Mammary epithelial cell (primary cell): ENCODE measurements at regions not wholly inside any gene's neighbourhood (a gene's known extent, or its start where the extent isn't known, plus 50 kb on each side); places are given as distances from the start of the nearest gene placed in this dataset.

Experiments
- EZH2 ChIP-seq: IDR thresholded peaks from 2 replicates; pipeline ENCODE4 v1.6.1; 2012; ENCODE audit warnings: low read length, inconsistent platforms, borderline replicate concordance
- TF ChIP-seq, protein P1 (sequence below), 2 donors: IDR thresholded peaks in 1 of 2; conservative IDR thresholded peaks in 1 of 2; 2 replicates each; pipeline ENCODE4 v1.5.1; 2011 to 2012; ENCODE audit warnings: inconsistent platforms in 2 of 2, low read length in 2 of 2, mild to moderate bottlenecking in 2 of 2, control low read depth in 1 of 2, low read depth in 1 of 2; ENCODE audit not compliant: insufficient read depth in 1 of 2; ENCODE audit errors: extremely low read depth in 1 of 2

DNA sequence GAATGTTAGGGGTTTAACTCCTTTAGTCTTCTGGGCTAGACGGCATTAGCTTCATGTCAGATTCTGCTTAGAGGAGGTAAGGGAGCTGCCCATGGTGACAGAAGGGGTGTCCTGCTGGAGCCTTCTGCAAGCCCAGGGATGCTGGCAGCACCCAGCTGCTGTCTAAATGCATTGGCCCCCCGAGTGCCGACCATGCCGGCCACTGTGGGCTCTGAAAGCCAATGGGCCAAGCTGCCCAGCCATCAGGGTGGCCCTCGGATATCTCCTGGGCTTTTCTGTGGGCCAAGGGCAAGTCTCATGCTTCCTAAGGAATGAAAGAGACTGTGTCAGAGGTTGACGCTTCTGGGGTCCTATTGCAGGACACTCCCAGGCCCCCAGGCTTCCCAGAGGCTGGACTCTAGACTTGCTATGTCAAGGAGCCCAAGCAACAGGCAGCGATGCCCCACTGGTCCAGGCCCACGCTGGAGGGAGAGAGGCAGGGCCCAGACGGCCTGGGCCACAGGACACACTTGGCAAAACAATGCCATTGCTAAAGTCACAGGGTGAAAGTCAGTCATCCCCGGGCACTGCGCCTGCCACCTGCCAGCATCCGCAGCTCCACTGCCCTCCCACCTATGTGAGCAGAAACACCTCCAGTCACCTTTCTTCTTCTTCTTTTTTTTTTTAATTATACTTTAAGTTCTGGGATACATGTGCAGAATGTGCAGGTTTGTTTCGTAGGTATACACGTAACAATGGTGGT is 160.2 kb upstream of the GPR12 start:
- TF ChIP-seq, protein P1, sequence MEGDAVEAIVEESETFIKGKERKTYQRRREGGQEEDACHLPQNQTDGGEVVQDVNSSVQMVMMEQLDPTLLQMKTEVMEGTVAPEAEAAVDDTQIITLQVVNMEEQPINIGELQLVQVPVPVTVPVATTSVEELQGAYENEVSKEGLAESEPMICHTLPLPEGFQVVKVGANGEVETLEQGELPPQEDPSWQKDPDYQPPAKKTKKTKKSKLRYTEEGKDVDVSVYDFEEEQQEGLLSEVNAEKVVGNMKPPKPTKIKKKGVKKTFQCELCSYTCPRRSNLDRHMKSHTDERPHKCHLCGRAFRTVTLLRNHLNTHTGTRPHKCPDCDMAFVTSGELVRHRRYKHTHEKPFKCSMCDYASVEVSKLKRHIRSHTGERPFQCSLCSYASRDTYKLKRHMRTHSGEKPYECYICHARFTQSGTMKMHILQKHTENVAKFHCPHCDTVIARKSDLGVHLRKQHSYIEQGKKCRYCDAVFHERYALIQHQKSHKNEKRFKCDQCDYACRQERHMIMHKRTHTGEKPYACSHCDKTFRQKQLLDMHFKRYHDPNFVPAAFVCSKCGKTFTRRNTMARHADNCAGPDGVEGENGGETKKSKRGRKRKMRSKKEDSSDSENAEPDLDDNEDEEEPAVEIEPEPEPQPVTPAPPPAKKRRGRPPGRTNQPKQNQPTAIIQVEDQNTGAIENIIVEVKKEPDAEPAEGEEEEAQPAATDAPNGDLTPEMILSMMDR (conservative IDR thresholded peaks at IDR 0.05 in 1 of 2, IDR thresholded peaks at IDR 0.05 in 1 of 2; ENCODE audit: extremely low read depth in 1 of 2, insufficient read depth in 1 of 2, low read depth in 1 of 2, low read length in 2 of 2), result no peak
- no peak for TF ChIP-seq EZH2
